HUES6 (cell line): ENCODE measurements at regions not wholly inside any gene's neighbourhood (a gene's known extent, or its start where the extent isn't known, plus 50 kb on each side); places are given as distances from the start of the nearest gene placed in this dataset.

ENCODE experiments used
- H3K27ac ChIP-seq: 2 replicates; pipeline ENCODE4 v1.7.0; 2013; ENCODE audit warnings: low read depth, mild to moderate bottlenecking, low read length, inconsistent platforms
- H3K27me3 ChIP-seq: 2 replicates; pipeline ENCODE4 v1.6.1; 2013; ENCODE audit warnings: low read length; ENCODE audit not compliant: control insufficient read depth, insufficient read depth
- H3K36me3 ChIP-seq: 2 replicates; pipeline ENCODE4 v1.6.1; 2013; ENCODE audit warnings: low read length; ENCODE audit not compliant: control insufficient read depth, insufficient read depth
- H3K4me1 ChIP-seq: 2 replicates; pipeline ENCODE4 v1.6.1; 2013; ENCODE audit warnings: low read length; ENCODE audit not compliant: control insufficient read depth, insufficient read depth
- H3K4me3 ChIP-seq: 2 replicates; pipeline ENCODE4 v1.5.1; 2013; ENCODE audit warnings: low read depth, low read length
- H3K9ac ChIP-seq: one replicate; pipeline ENCODE4 v1.6.1; 2013; ENCODE audit warnings: mild to moderate bottlenecking, low read length
- H3K9me3 ChIP-seq: 2 replicates; pipeline ENCODE4 v1.6.1; 2013; ENCODE audit warnings: low read depth, low read length; ENCODE audit not compliant: control insufficient read depth, insufficient read depth

GRCh38 chr2:126504949-126505348 is 151.0 kb upstream of the GYPC start:
- H3K4me3 ChIP-seq = no peak overlapping the region
- no peaks in the 10 kb centered on the region for H3K9me3 ChIP-seq
- H3K36me3 ChIP-seq = no peaks in the 10 kb centered on the region
- no peak overlapping the region for H3K27ac ChIP-seq
- H3K4me1 ChIP-seq = peaks cover 12% of the 10 kb centered on the region
- no peak overlapping the region for H3K9ac ChIP-seq
- no peaks in the 10 kb centered on the region for H3K27me3 ChIP-seq

GRCh38 chr2:126506786-126507185 is 149.2 kb upstream of the GYPC start:
- no peak overlapping the region for H3K9ac ChIP-seq
- peak overlapping the region; percentile 28; the same call in 1 of the 2 replicates for H3K27ac ChIP-seq
- H3K4me3 ChIP-seq = no peak overlapping the region

GRCh38 chr2:126507425-126507911 is 148.5 kb upstream of the GYPC start:
- peaks cover 12% of the 10 kb centered on the region for H3K4me1 ChIP-seq
- peak overlapping the region; percentile 28; the same call in 1 of the 2 replicates for H3K27ac ChIP-seq
- no peaks in the 10 kb centered on the region for H3K27me3 ChIP-seq
- no peaks in the 10 kb centered on the region for H3K36me3 ChIP-seq
- H3K9me3 ChIP-seq = no peaks in the 10 kb centered on the region
- no peak overlapping the region for H3K4me3 ChIP-seq
- H3K9ac ChIP-seq = no peak overlapping the region

More at GRCh38 chr2:126506786-126507185, 149.2 kb upstream of the GYPC start:
- Histone ChIP-seq H3K9me3 (no peaks in the 10 kb centered on the region), H3K4me1 (peaks cover 12% of the 10 kb centered on the region), H3K36me3 (no peaks in the 10 kb centered on the region), H3K27me3 (no peaks in the 10 kb centered on the region)

GRCh38 chr2:126510356-126510755 is 145.6 kb upstream of the GYPC start:
- Histone ChIP-seq H3K27me3 (no peaks in the 10 kb centered on the region), H3K9me3 (no peaks in the 10 kb centered on the region), H3K36me3 (no peaks in the 10 kb centered on the region), H3K27ac (no peak overlapping the region), H3K4me1 (peaks cover 12% of the 10 kb centered on the region), H3K9ac (no peak overlapping the region), H3K4me3 (no peak overlapping the region)

- H3K36me3 ChIP-seq = no peaks in the 10 kb centered on the region
- no peak overlapping the region for H3K4me3 ChIP-seq
- H3K27me3 ChIP-seq = no peaks in the 10 kb centered on the region
- no peaks in the 10 kb centered on the region for H3K9me3 ChIP-seq
- H3K9ac ChIP-seq = no peak overlapping the region
- H3K4me1 ChIP-seq = peaks cover 12% of the 10 kb centered on the region
- H3K27ac ChIP-seq = no peak overlapping the region
These were observed 145.0 kb upstream of the GYPC start for GRCh38 chr2:126510960-126511359.

GRCh38 chr2:126512026-126512425 is 143.9 kb upstream of the GYPC start:
- Histone ChIP-seq H3K4me1 (peaks cover 7% of the 10 kb centered on the region), H3K4me3 (no peak overlapping the region), H3K27me3 (no peaks in the 10 kb centered on the region), H3K36me3 (no peaks in the 10 kb centered on the region), H3K9ac (no peak overlapping the region), H3K27ac (no peak overlapping the region), H3K9me3 (no peaks in the 10 kb centered on the region)

- H3K4me3 ChIP-seq = no peak overlapping the region
- H3K9me3 ChIP-seq = no peaks in the 10 kb centered on the region
- H3K4me1 ChIP-seq = no peaks in the 10 kb centered on the region
These were observed 142.9 kb upstream of the GYPC start for GRCh38 chr2:126513033-126513432.

GRCh38 chr2:126515471-126515870 is 140.5 kb upstream of the GYPC start:
- Histone ChIP-seq H3K4me1 (no peaks in the 10 kb centered on the region), H3K4me3 (no peak overlapping the region), H3K9ac (no peak overlapping the region), H3K27me3 (no peaks in the 10 kb centered on the region), H3K36me3 (no peaks in the 10 kb centered on the region), H3K9me3 (no peaks in the 10 kb centered on the region), H3K27ac (no peak overlapping the region)

More at GRCh38 chr2:126513033-126513432, 142.9 kb upstream of the GYPC start:
- no peak overlapping the region for H3K9ac ChIP-seq
- no peaks in the 10 kb centered on the region for H3K27me3 ChIP-seq
- H3K27ac ChIP-seq = no peak overlapping the region
- H3K36me3 ChIP-seq = no peaks in the 10 kb centered on the region

- H3K4me1 ChIP-seq = no peaks in the 10 kb centered on the region
- H3K9me3 ChIP-seq = no peaks in the 10 kb centered on the region
- no peaks in the 10 kb centered on the region for H3K27me3 ChIP-seq
- no peak overlapping the region for H3K9ac ChIP-seq
- no peaks in the 10 kb centered on the region for H3K36me3 ChIP-seq
- H3K27ac ChIP-seq = no peak overlapping the region
- H3K4me3 ChIP-seq = no peak overlapping the region
These were observed 137.8 kb upstream of the GYPC start for GRCh38 chr2:126518196-126518595.

GRCh38 chr2:126527836-126528490 is 128.0 kb upstream of the GYPC start:
- no peak overlapping the region for H3K4me3 ChIP-seq
- H3K27me3 ChIP-seq = no peaks in the 10 kb centered on the region
- H3K36me3 ChIP-seq = no peaks in the 10 kb centered on the region
- no peak overlapping the region for H3K9ac ChIP-seq
- H3K27ac ChIP-seq = no peak overlapping the region
- H3K4me1 ChIP-seq = peaks cover 3% of the 10 kb centered on the region; the same call in 1 of the 2 replicates
- no peaks in the 10 kb centered on the region for H3K9me3 ChIP-seq

GRCh38 chr2:126531029-126531428 is 124.9 kb upstream of the GYPC start:
- Histone ChIP-seq H3K9ac (no peak overlapping the region), H3K36me3 (no peaks in the 10 kb centered on the region), H3K9me3 (no peaks in the 10 kb centered on the region), H3K4me1 (peaks cover 3% of the 10 kb centered on the region; the same call in 1 of the 2 replicates), H3K27ac (no peak overlapping the region), H3K27me3 (no peaks in the 10 kb centered on the region), H3K4me3 (no peak overlapping the region)
